ENCODE measurements at regions not wholly inside any gene's neighbourhood (a gene's known extent, or its start where the extent isn't known, plus 50 kb on each side); places are given as distances from the start of the nearest gene placed in this dataset.
A peak's percentile ranks its signal among the peaks of the same experiment; 100 is the strongest.

GRCh38 chr4:131459430-131460101 is 1689.5 kb upstream of the PCDH10 start (continued):
- TF ChIP-seq POU2F2 (IDR thresholded peaks at IDR 0.05; ENCODE audit: borderline replicate concordance, low read depth, low read length) (no peak), BMI1 (IDR thresholded peaks at IDR 0.05; ENCODE audit: borderline replicate concordance) (no peak), RUNX3 (IDR thresholded peaks at IDR 0.05; ENCODE audit: low read length) (peak; percentile 70), BCL11A (IDR thresholded peaks at IDR 0.05; ENCODE audit: low read depth, low read length) (no peak), MXI1 (IDR thresholded peaks at IDR 0.05; ENCODE audit: low read depth, low read length) (no peak), JUND (IDR thresholded peaks at IDR 0.05; ENCODE audit: low read depth, low read length) (no peak), CHD2 (IDR thresholded peaks at IDR 0.05; ENCODE audit: borderline replicate concordance, low read depth, low read length) (no peak), LARP7 (IDR thresholded peaks at IDR 0.05) (no peak), E4F1 (IDR thresholded peaks at IDR 0.05; ENCODE audit: borderline replicate concordance, partially characterized antibody) (no peak), RBBP5 (conservative IDR thresholded peaks at IDR 0.05) (no peak), NFYA (IDR thresholded peaks at IDR 0.05; ENCODE audit: borderline replicate concordance, low read depth, low read length) (no peak), MEF2B (IDR thresholded peaks at IDR 0.05; ENCODE audit: partially characterized antibody, poor library complexity, severe bottlenecking) (no peak), SIX5 (IDR thresholded peaks at IDR 0.05; ENCODE audit: low read depth, low read length, severe bottlenecking) (no peak), CREM (IDR thresholded peaks at IDR 0.05; ENCODE audit: low read depth) (no peak), BHLHE40 (IDR thresholded peaks at IDR 0.05; ENCODE audit: borderline replicate concordance in 1 of 2, low read depth in 2 of 2, low read length in 1 of 2) (peak in 1 of 2 experiments; percentile 24; a peak in 1 of 4 replicates), SREBF2 (IDR thresholded peaks at IDR 0.05; ENCODE audit: low read length) (no peak), RAD21 (IDR thresholded peaks at IDR 0.05; ENCODE audit: insufficient read depth, low read depth, low read length) (no peak), SMAD1 (IDR thresholded peaks at IDR 0.05; ENCODE audit: low read depth, partially characterized antibody) (no peak), ASH2L (IDR thresholded peaks at IDR 0.05; ENCODE audit: borderline replicate concordance, low read depth) (no peak), USF1 (IDR thresholded peaks at IDR 0.05; ENCODE audit: borderline replicate concordance, extremely low read length, insufficient read depth, low read depth, low read length) (no peak), SMC3 (IDR thresholded peaks at IDR 0.05; ENCODE audit: borderline replicate concordance, low read length) (no peak), TBL1XR1 (IDR thresholded peaks at IDR 0.05; ENCODE audit: low read depth, low read length) (no peak), HDGF (IDR thresholded peaks at IDR 0.05) (no peak), RB1 (IDR thresholded peaks at IDR 0.05; ENCODE audit: borderline replicate concordance) (no peak), BACH1 (IDR thresholded peaks at IDR 0.05; ENCODE audit: borderline replicate concordance) (no peak), RFX5 (IDR thresholded peaks at IDR 0.05; ENCODE audit: low read depth, low read length) (no peak), SRF (IDR thresholded peaks at IDR 0.05; ENCODE audit: low read depth in 2 of 2, low read length in 2 of 2) (peak in 1 of 2 experiments; percentile 48; a peak in 1 of 4 replicates), GABPA (IDR thresholded peaks at IDR 0.05; ENCODE audit: low read depth) (peak; percentile 39; the same call in 1 of the 2 replicates), ZNF207 (IDR thresholded peaks at IDR 0.05; ENCODE audit: borderline replicate concordance) (no peak), CBX3 (IDR thresholded peaks at IDR 0.05; ENCODE audit: borderline replicate concordance, low read depth) (no peak)

Data from GM12878 (cell line).